Rectal smooth muscle tissue (tissue), 1 donor: ENCODE measurements at regions not wholly inside any gene's neighbourhood (a gene's known extent, or its start where the extent isn't known, plus 50 kb on each side); places are given as distances from the start of the nearest gene placed in this dataset.
"Not testable (repeated sequence)": the region's sequence is repeated elsewhere in the genome, so short reads cannot be mapped to it uniquely, and the experiment has no call there.

ENCODE experiments used
- H3K27ac ChIP-seq: one replicate; pipeline ENCODE4 v1.7.0; 2013; ENCODE audit warnings: low read depth, low read length, inconsistent platforms
- H3K27me3 ChIP-seq: one replicate; pipeline ENCODE4 v1.7.0; 2013; ENCODE audit warnings: low read length; ENCODE audit not compliant: control insufficient read depth, insufficient read depth
- H3K36me3 ChIP-seq: one replicate; pipeline ENCODE4 v1.7.0; 2013; ENCODE audit warnings: low read length; ENCODE audit not compliant: control insufficient read depth, insufficient read depth
- H3K4me1 ChIP-seq: one replicate; pipeline ENCODE4 v1.7.0; 2013; ENCODE audit warnings: low read length; ENCODE audit not compliant: control insufficient read depth, insufficient read depth
- H3K4me3 ChIP-seq: one replicate; pipeline ENCODE4 v1.7.0; 2013; ENCODE audit warnings: low read length
- H3K9ac ChIP-seq: one replicate; pipeline ENCODE4 v1.7.0; 2013; ENCODE audit warnings: low read length

GRCh38 chr6:80974579-80974978 is 777.9 kb downstream of the TENT5A start:
- Histone ChIP-seq H3K27me3 (no peaks in the 10 kb centered on the region), H3K27ac (no peak overlapping the region), H3K9ac (no peak overlapping the region), H3K36me3 (no peaks in the 10 kb centered on the region), H3K4me1 (no peaks in the 10 kb centered on the region), H3K4me3 (no peak overlapping the region)

- H3K4me1 ChIP-seq, result no peaks in the 10 kb centered on the region
- no peak overlapping the region for H3K4me3 ChIP-seq
- H3K27ac ChIP-seq, result no peak overlapping the region
- H3K9ac ChIP-seq, result no peak overlapping the region
- H3K36me3 ChIP-seq, result no peaks in the 10 kb centered on the region
- no peaks in the 10 kb centered on the region for H3K27me3 ChIP-seq
Measured at GRCh38 chr6:80969439-80969838, 783.0 kb downstream of the TENT5A start.

GRCh38 chr6:80967609-80968008 is 784.9 kb downstream of the TENT5A start:
- no peak overlapping the region for H3K27ac ChIP-seq
- no peaks in the 10 kb centered on the region for H3K4me1 ChIP-seq

GRCh38 chr6:80962382-80962781 is 790.1 kb downstream of the TENT5A start:
- H3K36me3 ChIP-seq, result no peaks in the 10 kb centered on the region

More at GRCh38 chr6:80967609-80968008, 784.9 kb downstream of the TENT5A start:
- Histone ChIP-seq H3K9ac (no peak overlapping the region), H3K27me3 (no peaks in the 10 kb centered on the region), H3K36me3 (no peaks in the 10 kb centered on the region), H3K4me3 (no peak overlapping the region)

GRCh38 chr6:80961166-80961565 is 791.3 kb downstream of the TENT5A start:
- H3K27me3 ChIP-seq, result no peaks in the 10 kb centered on the region
- H3K36me3 ChIP-seq, result no peaks in the 10 kb centered on the region
- H3K27ac ChIP-seq, result no peak overlapping the region
- H3K4me1 ChIP-seq, result peaks cover 7% of the 10 kb centered on the region
- H3K9ac ChIP-seq, result no peak overlapping the region
- H3K4me3 ChIP-seq, result no peak overlapping the region

More at GRCh38 chr6:80962382-80962781, 790.1 kb downstream of the TENT5A start:
- Histone ChIP-seq H3K4me3 (no peak overlapping the region), H3K27me3 (no peaks in the 10 kb centered on the region), H3K4me1 (peaks cover 7% of the 10 kb centered on the region), H3K27ac (no peak overlapping the region), H3K9ac (no peak overlapping the region)

- Histone ChIP-seq H3K4me3 (no peak overlapping the region), H3K4me1 (peaks cover 7% of the 10 kb centered on the region), H3K27ac (no peak overlapping the region), H3K27me3 (no peaks in the 10 kb centered on the region), H3K9ac (no peak overlapping the region), H3K36me3 (no peaks in the 10 kb centered on the region)
Measured at GRCh38 chr6:80959034-80959433, 793.4 kb downstream of the TENT5A start.

GRCh38 chr6:80956898-80957297 is 795.6 kb downstream of the TENT5A start:
- Histone ChIP-seq H3K27me3 (no peaks in the 10 kb centered on the region), H3K4me1 (peaks cover 7% of the 10 kb centered on the region), H3K4me3 (no peak overlapping the region), H3K27ac (no peak overlapping the region), H3K36me3 (no peaks in the 10 kb centered on the region), H3K9ac (no peak overlapping the region)

- not testable (repeated sequence) for H3K36me3 ChIP-seq, H3K9ac ChIP-seq, H3K27ac ChIP-seq, H3K4me1 ChIP-seq, H3K27me3 ChIP-seq, H3K4me3 ChIP-seq
Measured at GRCh38 chr6:80952479-80952878, 800.0 kb downstream of the TENT5A start.

GRCh38 chr6:80946402-80946801 is 806.1 kb downstream of the TENT5A start:
- Histone ChIP-seq H3K27me3 (no peaks in the 10 kb centered on the region), H3K4me3 (no peak overlapping the region), H3K4me1 (no peaks in the 10 kb centered on the region), H3K27ac (no peak overlapping the region), H3K9ac (no peak overlapping the region), H3K36me3 (no peaks in the 10 kb centered on the region)

GRCh38 chr6:80942911-80943310 is 809.6 kb downstream of the TENT5A start:
- Histone ChIP-seq H3K9ac (no peak overlapping the region), H3K36me3 (no peaks in the 10 kb centered on the region), H3K27ac (no peak overlapping the region), H3K27me3 (no peaks in the 10 kb centered on the region), H3K4me3 (no peak overlapping the region), H3K4me1 (no peaks in the 10 kb centered on the region)

- Histone ChIP-seq H3K27ac (no peak overlapping the region), H3K27me3 (no peaks in the 10 kb centered on the region), H3K4me3 (no peak overlapping the region), H3K4me1 (no peaks in the 10 kb centered on the region), H3K36me3 (no peaks in the 10 kb centered on the region), H3K9ac (no peak overlapping the region)
Measured at GRCh38 chr6:80940976-80941375, 811.5 kb downstream of the TENT5A start.

- no peaks in the 10 kb centered on the region for H3K4me1 ChIP-seq
- H3K27ac ChIP-seq, result no peak overlapping the region
Measured at GRCh38 chr6:80940571-80940970, 811.9 kb downstream of the TENT5A start.

GRCh38 chr6:80939898-80940297 is 812.6 kb downstream of the TENT5A start:
- Histone ChIP-seq H3K9ac (no peak overlapping the region), H3K4me1 (no peaks in the 10 kb centered on the region), H3K27me3 (no peaks in the 10 kb centered on the region), H3K36me3 (no peaks in the 10 kb centered on the region), H3K4me3 (no peak overlapping the region), H3K27ac (no peak overlapping the region)

More at GRCh38 chr6:80940571-80940970, 811.9 kb downstream of the TENT5A start:
- Histone ChIP-seq H3K36me3 (no peaks in the 10 kb centered on the region), H3K4me3 (no peak overlapping the region), H3K27me3 (no peaks in the 10 kb centered on the region), H3K9ac (no peak overlapping the region)
